Mononuclear cell (primary cell): ENCODE measurements at regions not wholly inside any gene's neighbourhood (a gene's known extent, or its start where the extent isn't known, plus 50 kb on each side); places are given as distances from the start of the nearest gene placed in this dataset.
"Not testable (repeated sequence)": the region's sequence is repeated elsewhere in the genome, so short reads cannot be mapped to it uniquely, and the experiment has no call there.

ENCODE experiments used
- H3K27me3 ChIP-seq: 2 replicates; pipeline ENCODE4 v1.6.0; 2011; ENCODE audit warnings: low read length, control low read depth; ENCODE audit not compliant: insufficient read depth
- H3K4me1 ChIP-seq: 2 replicates; pipeline ENCODE4 v1.5.1; 2011; ENCODE audit warnings: mild to moderate bottlenecking, low read length, control low read depth; ENCODE audit not compliant: insufficient read depth
- H3K4me3 ChIP-seq: 2 replicates; pipeline ENCODE4 v1.5.1; 2011; ENCODE audit warnings: mild to moderate bottlenecking, low read length, moderate library complexity
- H3K9me3 ChIP-seq: 2 replicates; pipeline ENCODE4 v1.5.1; 2011; ENCODE audit warnings: low read depth, mild to moderate bottlenecking, control low read depth, low read length

- H3K27me3 ChIP-seq, result no peaks in the 10 kb centered on the region
- H3K9me3 ChIP-seq, result no peaks in the 10 kb centered on the region
- no peak overlapping the region for H3K4me3 ChIP-seq
- no peaks in the 10 kb centered on the region for H3K4me1 ChIP-seq
These were observed 554.1 kb downstream of the KCTD12 start for GRCh38 chr13:76331943-76332712.

- no peaks in the 10 kb centered on the region for H3K9me3 ChIP-seq
- H3K4me3 ChIP-seq, result no peak overlapping the region
- no peaks in the 10 kb centered on the region for H3K4me1 ChIP-seq
- no peaks in the 10 kb centered on the region for H3K27me3 ChIP-seq
These were observed 555.4 kb downstream of the KCTD12 start for GRCh38 chr13:76330761-76331160.

DNA sequence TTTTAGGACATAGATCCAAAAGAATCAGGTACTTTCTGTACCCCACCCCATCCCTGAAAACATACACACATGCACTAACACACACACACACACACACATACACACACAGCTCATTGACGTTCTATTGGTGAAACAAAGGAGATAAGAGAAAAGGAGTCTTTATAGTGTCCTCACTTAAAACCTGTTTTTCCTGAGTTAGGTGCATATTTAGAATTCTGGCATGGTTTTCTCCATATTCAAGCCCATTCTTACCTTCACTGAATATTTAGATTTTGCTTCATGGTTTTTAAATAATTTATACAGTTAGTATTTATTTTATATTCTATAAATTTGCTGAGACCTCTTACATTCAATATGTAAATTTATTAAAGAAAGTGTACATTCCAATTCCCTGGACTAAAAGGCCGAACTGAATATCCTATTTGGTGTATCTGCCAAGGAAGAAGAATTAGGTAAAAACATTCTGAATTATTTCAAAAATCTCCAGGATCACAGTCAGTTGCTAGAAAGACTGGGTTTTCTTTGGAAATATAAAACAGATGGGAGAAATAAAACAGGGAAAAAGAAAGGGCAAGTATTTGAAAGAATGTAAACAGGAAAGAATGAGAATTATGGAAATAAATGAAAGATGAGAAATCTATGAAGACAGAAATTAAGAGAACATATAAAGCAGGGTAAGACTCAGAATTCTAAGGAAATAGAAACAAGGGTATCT lies 556.2 kb downstream of the KCTD12 start:
- Histone ChIP-seq H3K27me3 (no peaks in the 10 kb centered on the region), H3K4me1 (no peaks in the 10 kb centered on the region), H3K4me3 (no peak overlapping the region), H3K9me3 (no peaks in the 10 kb centered on the region)

- Histone ChIP-seq H3K4me1 (no peaks in the 10 kb centered on the region), H3K4me3 (no peak overlapping the region), H3K27me3 (no peaks in the 10 kb centered on the region), H3K9me3 (no peaks in the 10 kb centered on the region)
These were observed 557.2 kb downstream of the KCTD12 start for GRCh38 chr13:76329004-76329403.

- no peaks in the 10 kb centered on the region for H3K9me3 ChIP-seq
These were observed 559.9 kb downstream of the KCTD12 start for GRCh38 chr13:76326343-76326742.

GRCh38 chr13:76319921-76320320 lies 566.3 kb downstream of the KCTD12 start:
- no peaks in the 10 kb centered on the region for H3K4me1 ChIP-seq
- H3K27me3 ChIP-seq, result no peaks in the 10 kb centered on the region
- no peaks in the 10 kb centered on the region for H3K9me3 ChIP-seq
- H3K4me3 ChIP-seq, result no peak overlapping the region

More at GRCh38 chr13:76326343-76326742, 559.9 kb downstream of the KCTD12 start:
- Histone ChIP-seq H3K4me1 (no peaks in the 10 kb centered on the region), H3K4me3 (no peak overlapping the region), H3K27me3 (no peaks in the 10 kb centered on the region)

DNA sequence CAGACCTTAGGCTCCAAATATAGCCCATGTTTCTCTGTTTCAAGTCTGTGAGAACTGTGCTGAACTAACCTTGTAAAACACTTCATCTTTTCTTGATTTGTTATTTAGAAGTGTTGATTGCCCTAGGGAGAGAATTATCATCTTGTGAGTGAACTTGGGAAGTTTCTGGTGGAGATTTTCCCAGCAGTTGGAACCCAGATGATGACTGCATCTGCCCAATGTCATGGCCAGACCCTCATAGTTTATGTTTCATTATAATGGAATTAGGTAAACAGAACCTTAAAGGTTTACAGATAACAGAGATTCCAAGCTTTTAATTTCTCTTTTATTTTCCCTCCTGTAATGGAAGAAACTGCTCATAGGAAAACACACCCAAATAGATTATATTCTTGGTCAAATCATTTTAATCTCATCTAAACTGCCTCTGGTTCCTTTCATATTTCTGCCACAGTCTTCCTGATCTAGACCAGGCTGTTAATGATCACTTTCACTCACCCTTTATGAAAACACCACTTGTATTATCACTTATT lies 569.1 kb downstream of the KCTD12 start:
- H3K27me3 ChIP-seq, result no peaks in the 10 kb centered on the region
- no peaks in the 10 kb centered on the region for H3K9me3 ChIP-seq
- no peak overlapping the region for H3K4me3 ChIP-seq
- H3K4me1 ChIP-seq, result no peaks in the 10 kb centered on the region

DNA sequence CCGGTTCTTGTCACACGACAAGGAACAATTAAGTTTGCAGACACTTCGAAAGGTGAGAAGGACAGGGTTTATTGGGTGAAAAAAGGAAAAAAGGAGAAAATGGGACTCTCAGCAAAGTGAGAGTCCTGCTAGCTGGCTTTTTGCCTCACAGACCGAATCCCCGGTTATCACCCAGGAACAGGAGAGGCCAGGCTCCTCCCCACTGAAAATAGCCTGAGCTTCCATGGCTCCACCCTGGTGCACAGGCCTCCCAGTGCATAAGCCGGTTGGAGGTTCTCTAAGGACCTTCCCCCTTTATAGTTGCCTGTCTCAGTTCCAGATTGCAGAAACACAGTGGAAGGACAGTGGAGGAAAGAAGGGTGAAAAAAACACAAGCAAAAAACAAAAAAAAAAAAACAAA lies 571.7 kb downstream of the KCTD12 start:
- Histone ChIP-seq H3K27me3 (no peaks in the 10 kb centered on the region), H3K9me3 (no peaks in the 10 kb centered on the region), H3K4me1 (no peaks in the 10 kb centered on the region), H3K4me3 (no peak overlapping the region)

GRCh38 chr13:76307142-76307541 lies 579.1 kb downstream of the KCTD12 start:
- H3K4me1 ChIP-seq, result no peaks in the 10 kb centered on the region
- no peaks in the 10 kb centered on the region for H3K27me3 ChIP-seq
- H3K9me3 ChIP-seq, result no peaks in the 10 kb centered on the region
- no peak overlapping the region for H3K4me3 ChIP-seq

GRCh38 chr13:76300688-76301087 lies 585.5 kb downstream of the KCTD12 start:
- Histone ChIP-seq H3K4me1 (no peaks in the 10 kb centered on the region), H3K4me3 (no peak overlapping the region), H3K9me3 (no peaks in the 10 kb centered on the region), H3K27me3 (no peaks in the 10 kb centered on the region)

DNA sequence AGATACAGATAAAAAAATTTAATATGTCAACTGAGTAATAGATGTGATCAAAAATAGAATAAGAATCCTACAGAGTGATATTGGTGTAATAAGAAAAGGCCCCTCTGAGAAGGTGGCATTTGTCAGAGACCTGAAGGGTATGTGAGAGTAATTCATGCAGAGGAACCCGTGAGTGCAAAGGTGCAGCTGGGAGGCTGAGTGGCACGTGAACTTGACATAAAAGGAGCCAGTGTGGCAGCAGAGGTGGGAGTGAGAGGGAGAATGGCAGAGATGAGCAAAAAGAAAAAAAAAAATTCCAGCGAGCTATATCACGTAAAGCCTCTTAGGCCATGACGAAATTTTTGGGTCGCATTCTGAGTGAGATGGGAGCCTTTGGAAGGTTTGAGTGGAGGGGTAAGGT lies 588.9 kb downstream of the KCTD12 start:
- no peaks in the 10 kb centered on the region for H3K9me3 ChIP-seq
- H3K4me1 ChIP-seq, result no peaks in the 10 kb centered on the region
- no peaks in the 10 kb centered on the region for H3K27me3 ChIP-seq
- no peak overlapping the region for H3K4me3 ChIP-seq

DNA sequence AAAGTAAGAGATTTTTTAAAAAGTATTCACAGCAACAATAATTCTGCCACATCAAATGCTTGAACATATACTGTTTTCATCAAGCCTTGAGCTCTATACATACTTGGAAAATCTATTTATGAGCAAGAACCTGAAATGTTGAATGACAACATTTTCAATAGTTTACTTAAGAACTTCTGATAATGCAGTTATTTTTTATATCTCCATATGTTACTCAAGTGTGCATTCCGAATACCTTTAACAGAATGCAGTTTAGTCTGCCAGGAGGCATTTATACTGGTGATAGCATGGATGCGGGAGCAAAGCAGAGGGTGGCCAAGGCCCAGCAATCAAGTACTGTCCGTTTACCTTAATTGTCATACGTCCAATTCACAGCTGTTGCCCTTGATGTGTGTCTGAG lies 589.5 kb downstream of the KCTD12 start:
- Histone ChIP-seq H3K4me3 (no peak overlapping the region), H3K4me1 (no peaks in the 10 kb centered on the region), H3K9me3 (no peaks in the 10 kb centered on the region), H3K27me3 (no peaks in the 10 kb centered on the region)

- not testable (repeated sequence) for H3K27me3 ChIP-seq, H3K9me3 ChIP-seq, H3K4me1 ChIP-seq, H3K4me3 ChIP-seq
These were observed 591.2 kb downstream of the KCTD12 start for GRCh38 chr13:76295020-76295419.

- Histone ChIP-seq H3K27me3 (no peaks in the 10 kb centered on the region), H3K4me1 (no peaks in the 10 kb centered on the region), H3K4me3 (no peak overlapping the region), H3K9me3 (no peaks in the 10 kb centered on the region)
These were observed 592.5 kb downstream of the KCTD12 start for GRCh38 chr13:76293751-76294150.

DNA sequence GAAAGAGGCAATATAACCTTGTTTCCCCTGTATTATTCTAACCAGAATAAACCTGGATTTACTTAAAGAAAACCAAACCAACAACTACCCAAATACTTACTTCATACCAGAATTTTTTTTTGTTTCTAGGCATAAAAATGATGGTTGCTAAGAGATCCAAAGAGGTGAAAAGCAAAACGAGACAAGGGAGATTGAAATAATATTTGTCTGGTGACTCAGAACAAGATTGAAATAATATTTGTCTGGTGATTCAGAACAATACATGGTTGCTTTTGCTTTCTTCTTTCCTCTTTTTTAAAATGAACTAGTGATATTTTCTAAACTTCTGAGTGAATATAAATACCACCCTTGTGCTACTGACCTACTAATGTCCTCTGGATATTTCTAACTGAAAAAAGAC lies 592.9 kb downstream of the KCTD12 start:
- H3K9me3 ChIP-seq, result no peaks in the 10 kb centered on the region
- no peak overlapping the region for H3K4me3 ChIP-seq
- no peaks in the 10 kb centered on the region for H3K27me3 ChIP-seq
- H3K4me1 ChIP-seq, result no peaks in the 10 kb centered on the region

DNA sequence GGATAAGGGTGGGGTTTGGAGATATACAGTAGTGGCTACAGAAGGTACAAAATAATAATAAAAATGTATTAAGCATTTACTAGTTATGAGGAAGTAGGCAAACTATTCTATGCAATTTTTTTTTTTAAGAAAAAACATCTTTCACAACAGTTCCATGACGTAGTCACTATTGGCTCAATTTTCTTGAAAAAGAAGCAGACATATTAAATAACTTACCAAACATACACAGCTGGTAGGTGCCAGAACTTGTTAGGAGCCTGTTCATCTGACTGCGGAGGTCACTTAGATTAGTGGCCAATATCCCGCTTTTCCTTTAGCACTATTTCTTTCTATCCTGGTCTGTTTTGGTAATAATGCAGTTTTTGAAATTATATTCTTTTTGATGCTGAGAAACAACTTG lies 593.5 kb downstream of the KCTD12 start:
- Histone ChIP-seq H3K4me1 (no peaks in the 10 kb centered on the region), H3K27me3 (no peaks in the 10 kb centered on the region), H3K4me3 (no peak overlapping the region), H3K9me3 (no peaks in the 10 kb centered on the region)
